ENCODE measurements at regions not wholly inside any gene's neighbourhood (a gene's known extent, or its start where the extent isn't known, plus 50 kb on each side); places are given as distances from the start of the nearest gene placed in this dataset.
"Not testable (repeated sequence)": the region's sequence is repeated elsewhere in the genome, so short reads cannot be mapped to it uniquely, and the experiment has no call there.

- no peak for DNase-seq
Observed at GRCh38 chr6:27112974-27113373, 134.5 kb upstream of the PRSS16 start.

GRCh38 chr6:27119329-27119728, 128.2 kb upstream of the PRSS16 start:
- DNase-seq = no peak

- no peak for DNase-seq
Observed at GRCh38 chr6:27119761-27120160, 127.7 kb upstream of the PRSS16 start.

- no peak for DNase-seq
Observed at GRCh38 chr6:27121640-27122039, 125.9 kb upstream of the PRSS16 start.

- no peak for DNase-seq
Observed at GRCh38 chr6:27124252-27124657, 123.2 kb upstream of the PRSS16 start.

- no peak for DNase-seq
Observed at GRCh38 chr6:27126046-27126814, 121.3 kb upstream of the PRSS16 start.

GRCh38 chr6:27126815-27127537, 120.5 kb upstream of the PRSS16 start:
- DNase-seq = peak; percentile 80

- not testable (repeated sequence) for DNase-seq
Observed at GRCh38 chr6:27127874-27128273, 119.6 kb upstream of the PRSS16 start.

GRCh38 chr6:27128311-27129094, 119.0 kb upstream of the PRSS16 start:
- DNase-seq = no peak

GRCh38 chr6:27129095-27129815, 118.2 kb upstream of the PRSS16 start:
- DNase-seq = no peak

- DNase-seq = no peak
Observed at GRCh38 chr6:27129917-27130316, 117.6 kb upstream of the PRSS16 start.

- DNase-seq = no peak
Observed at GRCh38 chr6:27130668-27131428, 116.7 kb upstream of the PRSS16 start.

- DNase-seq = not testable (repeated sequence)
Observed at GRCh38 chr6:27132282-27132531, 115.3 kb upstream of the PRSS16 start.

GRCh38 chr6:27132532-27133280, 114.8 kb upstream of the PRSS16 start:
- peak; percentile 98 for DNase-seq

- peak; percentile 74 for DNase-seq
Observed at GRCh38 chr6:27133281-27134227, 113.9 kb upstream of the PRSS16 start.

- no peak for DNase-seq
Observed at GRCh38 chr6:27135087-27135657, 112.3 kb upstream of the PRSS16 start.

GRCh38 chr6:27136077-27136644, 111.3 kb upstream of the PRSS16 start:
- no peak for DNase-seq

- no peak for DNase-seq
Observed at GRCh38 chr6:27136978-27137814, 110.3 kb upstream of the PRSS16 start.

- DNase-seq = no peak
Observed at GRCh38 chr6:27138406-27138805, 109.1 kb upstream of the PRSS16 start.

Measured in central memory CD4-positive, alpha-beta T cell (primary cell).